SK-N-SH treated with all-trans-retinoic acid at 6 μM for 48 hours (cell line): ENCODE measurements at regions not wholly inside any gene's neighbourhood (a gene's known extent, or its start where the extent isn't known, plus 50 kb on each side); places are given as distances from the start of the nearest gene placed in this dataset.

Experiments
- ATAC-seq: fragments of 200-7000 bp; cut with Tn5 transposase; 3 replicates; pipeline ENCODE4 v1.9.1; 2020; ENCODE audit warnings: mild to moderate bottlenecking, moderate library complexity
- ARNTL ChIP-seq: fragments of 450-650 bp; formaldehyde crosslinking; IDR thresholded peaks from 2 replicates; pipeline ENCODE4 v1.5.0; 2020; ENCODE audit warnings: low read depth, mild to moderate bottlenecking, moderate library complexity, borderline replicate concordance
- CSDC2 ChIP-seq: fragments of 250-450 bp; sonication (Bioruptor Pico); IDR thresholded peaks from 2 replicates; pipeline ENCODE4 v1.5.0; 2020; ENCODE audit warnings: mild to moderate bottlenecking, moderate library complexity
- CSRNP3 ChIP-seq: fragments of 250-450 bp; sonication (Bioruptor Pico); IDR thresholded peaks from 2 replicates; pipeline ENCODE4 v1.5.1; 2021; ENCODE audit warnings: mild to moderate bottlenecking, moderate library complexity
- ESRRG ChIP-seq: fragments of 250-450 bp; sonication (Bioruptor Pico); IDR thresholded peaks from 2 replicates; pipeline ENCODE4 v1.6.1; 2021; ENCODE audit warnings: mild to moderate bottlenecking
- GLIS3 ChIP-seq: fragments of 250-450 bp; sonication (Bioruptor Pico); IDR thresholded peaks from 2 replicates; pipeline ENCODE4 v1.5.0; 2020; ENCODE audit warnings: mild to moderate bottlenecking, moderate library complexity
- ISL1 ChIP-seq: fragments of 250-450 bp; sonication (Bioruptor Pico); IDR thresholded peaks from 2 replicates; pipeline ENCODE4 v2.1.2; 2022; ENCODE audit warnings: mild to moderate bottlenecking, moderate library complexity
- OSR1 ChIP-seq: fragments of 250-450 bp; sonication (Bioruptor Pico); IDR thresholded peaks from 2 replicates; pipeline ENCODE4 v1.8.0; 2022; ENCODE audit warnings: moderate library complexity, mild to moderate bottlenecking, inconsistent platforms
- POU6F1 ChIP-seq: fragments of 250-450 bp; sonication (Bioruptor Pico); IDR thresholded peaks from 2 replicates; pipeline ENCODE4 v1.8.0; 2021; ENCODE audit warnings: low read depth, mild to moderate bottlenecking, moderate library complexity, borderline replicate concordance
- PPARA ChIP-seq: fragments of 250-450 bp; sonication (Bioruptor Pico); IDR thresholded peaks from 2 replicates; pipeline ENCODE4 v1.5.0; 2020; ENCODE audit warnings: mild to moderate bottlenecking, borderline replicate concordance
- TCF4 ChIP-seq: fragments of 250-450 bp; sonication (Bioruptor Pico); IDR thresholded peaks from 2 replicates; pipeline ENCODE4 v1.8.0; 2021; ENCODE audit warnings: mild to moderate bottlenecking, moderate library complexity, borderline replicate concordance
- TSHZ2 ChIP-seq: fragments of 250-450 bp; sonication (Bioruptor Pico); IDR thresholded peaks from 2 replicates; pipeline ENCODE4 v1.5.0; 2020; ENCODE audit warnings: mild to moderate bottlenecking, moderate library complexity
- ZFP3 ChIP-seq: fragments of 250-450 bp; sonication (Bioruptor Pico); IDR thresholded peaks from 2 replicates; pipeline ENCODE4 v1.5.0; 2020; ENCODE audit warnings: mild to moderate bottlenecking, moderate library complexity
- ZFP30 ChIP-seq: fragments of 450-650 bp; formaldehyde crosslinking; IDR thresholded peaks from 2 replicates; pipeline ENCODE4 v1.5.0; 2022; ENCODE audit warnings: mild to moderate bottlenecking, moderate library complexity
- ZNF565 ChIP-seq: fragments of 450-650 bp; formaldehyde crosslinking; conservative IDR thresholded peaks from 2 replicates; pipeline ENCODE4 v1.5.0; 2020; ENCODE audit warnings: low read depth, mild to moderate bottlenecking, moderate library complexity
- ZNF8 ChIP-seq: fragments of 450-650 bp; formaldehyde crosslinking; IDR thresholded peaks from 2 replicates; pipeline ENCODE4 v1.5.0; 2020; ENCODE audit warnings: mild to moderate bottlenecking, moderate library complexity
- TF ChIP-seq, protein P1 (sequence below): fragments of 250-450 bp; sonication (Bioruptor Pico); IDR thresholded peaks from 2 replicates; pipeline ENCODE4 v1.5.1; 2020; ENCODE audit warnings: low read depth, mild to moderate bottlenecking, moderate library complexity
- TF ChIP-seq, protein P2 (sequence below): fragments of 250-450 bp; sonication (Bioruptor Pico); IDR thresholded peaks from 2 replicates; pipeline ENCODE4 v1.8.0; 2020; ENCODE audit warnings: mild to moderate bottlenecking, moderate library complexity, borderline replicate concordance

DNA sequence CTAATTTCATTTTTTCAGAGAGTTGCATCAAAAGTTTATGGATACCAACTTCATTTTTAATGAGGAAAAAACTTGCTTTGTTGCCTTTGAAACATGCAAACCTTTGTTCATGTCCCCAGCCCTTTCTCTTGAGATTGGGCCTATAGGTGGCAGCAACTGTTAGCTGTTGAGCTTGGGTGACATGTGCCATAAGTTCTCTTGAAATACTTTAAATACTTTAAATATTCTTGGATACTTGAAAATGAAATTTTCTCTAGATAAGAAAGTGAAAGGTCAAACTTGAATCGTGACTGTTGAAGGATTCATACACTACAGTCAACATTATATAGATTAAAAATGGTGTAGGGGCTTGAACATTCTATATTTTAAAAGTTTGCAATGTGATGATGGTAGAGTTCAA is 294.9 kb downstream of the NDFIP2 start (continued):
- TF ChIP-seq TSHZ2 (CRISPR knock-in tag), result no peak
- no peak for TF ChIP-seq ARNTL
- TF ChIP-seq, protein P1, sequence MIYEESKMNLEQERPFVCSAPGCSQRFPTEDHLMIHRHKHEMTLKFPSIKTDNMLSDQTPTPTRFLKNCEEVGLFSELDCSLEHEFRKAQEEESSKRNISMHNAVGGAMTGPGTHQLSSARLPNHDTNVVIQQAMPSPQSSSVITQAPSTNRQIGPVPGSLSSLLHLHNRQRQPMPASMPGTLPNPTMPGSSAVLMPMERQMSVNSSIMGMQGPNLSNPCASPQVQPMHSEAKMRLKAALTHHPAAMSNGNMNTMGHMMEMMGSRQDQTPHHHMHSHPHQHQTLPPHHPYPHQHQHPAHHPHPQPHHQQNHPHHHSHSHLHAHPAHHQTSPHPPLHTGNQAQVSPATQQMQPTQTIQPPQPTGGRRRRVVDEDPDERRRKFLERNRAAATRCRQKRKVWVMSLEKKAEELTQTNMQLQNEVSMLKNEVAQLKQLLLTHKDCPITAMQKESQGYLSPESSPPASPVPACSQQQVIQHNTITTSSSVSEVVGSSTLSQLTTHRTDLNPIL (CRISPR knock-in tag), result no peak
- no peak for TF ChIP-seq OSR1
- no peak for TF ChIP-seq ZFP30 (CRISPR knock-in tag)
- no peak for TF ChIP-seq ISL1 (CRISPR knock-in tag)
- TF ChIP-seq ZFP3, result no peak
- no peak for TF ChIP-seq GLIS3 (CRISPR knock-in tag)

- TF ChIP-seq GLIS3 (CRISPR knock-in tag), result no peak
- TF ChIP-seq ZNF565 (CRISPR knock-in tag), result no peak
- TF ChIP-seq TCF4, result no peak
- no peak for TF ChIP-seq ESRRG (CRISPR knock-in tag)
- TF ChIP-seq ARNTL, result no peak
- no peak for TF ChIP-seq CSRNP3
- TF ChIP-seq, protein P2, sequence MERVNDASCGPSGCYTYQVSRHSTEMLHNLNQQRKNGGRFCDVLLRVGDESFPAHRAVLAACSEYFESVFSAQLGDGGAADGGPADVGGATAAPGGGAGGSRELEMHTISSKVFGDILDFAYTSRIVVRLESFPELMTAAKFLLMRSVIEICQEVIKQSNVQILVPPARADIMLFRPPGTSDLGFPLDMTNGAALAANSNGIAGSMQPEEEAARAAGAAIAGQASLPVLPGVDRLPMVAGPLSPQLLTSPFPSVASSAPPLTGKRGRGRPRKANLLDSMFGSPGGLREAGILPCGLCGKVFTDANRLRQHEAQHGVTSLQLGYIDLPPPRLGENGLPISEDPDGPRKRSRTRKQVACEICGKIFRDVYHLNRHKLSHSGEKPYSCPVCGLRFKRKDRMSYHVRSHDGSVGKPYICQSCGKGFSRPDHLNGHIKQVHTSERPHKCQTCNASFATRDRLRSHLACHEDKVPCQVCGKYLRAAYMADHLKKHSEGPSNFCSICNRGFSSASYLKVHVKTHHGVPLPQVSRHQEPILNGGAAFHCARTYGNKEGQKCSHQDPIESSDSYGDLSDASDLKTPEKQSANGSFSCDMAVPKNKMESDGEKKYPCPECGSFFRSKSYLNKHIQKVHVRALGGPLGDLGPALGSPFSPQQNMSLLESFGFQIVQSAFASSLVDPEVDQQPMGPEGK, result no peak
- ATAC-seq, result no peak
Measured at GRCh38 chr13:79772811-79773210, 291.9 kb downstream of the NDFIP2 start.

GRCh38 chr13:79771493-79771892 is 290.5 kb downstream of the NDFIP2 start:
- no peak for ATAC-seq
- TF ChIP-seq POU6F1 (CRISPR knock-in tag) (no peak), CSDC2 (CRISPR knock-in tag) (no peak), TCF4 (no peak), GLIS3 (CRISPR knock-in tag) (no peak), ZFP3 (no peak), PPARA (CRISPR knock-in tag) (no peak), CSRNP3 (no peak), ZNF8 (CRISPR knock-in tag) (no peak), OSR1 (no peak), ZFP30 (CRISPR knock-in tag) (no peak)
- TF ChIP-seq, protein P2, result no peak
